ENCODE measurements at regions not wholly inside any gene's neighbourhood (a gene's known extent, or its start where the extent isn't known, plus 50 kb on each side); places are given as distances from the start of the nearest gene placed in this dataset.
A peak's percentile ranks its signal among the peaks of the same experiment; 100 is the strongest.

- H3K4me1 ChIP-seq (ENCODE audit: control insufficient read depth in 1 of 2, insufficient read depth in 2 of 2, low read length in 2 of 2): peaks cover 84 to 95% of the 10 kb centered on the region in 2 experiments
- H3K9me3 ChIP-seq (ENCODE audit: control insufficient read depth in 1 of 2, insufficient read depth in 1 of 2, low read depth in 1 of 2, low read length in 2 of 2): no peaks in the 10 kb centered on the region
- H4K20me1 ChIP-seq (ENCODE audit: insufficient read depth): no peaks in the 10 kb centered on the region
- H3K79me2 ChIP-seq (ENCODE audit: insufficient read depth, low read length): no peaks in the 10 kb centered on the region
- intact Hi-C loops (cut with micrococcal nuclease): loop anchor here (5.0 kb wide), 1 partner anchor 50 kb away; no protein-coding TSS in a partner anchor
- no peaks in the 10 kb centered on the region for H3K36me3 ChIP-seq (ENCODE audit: control insufficient read depth in 1 of 2, insufficient read depth in 2 of 2, low read length in 2 of 2)
- ATAC-seq (no peak), DNase-seq (ENCODE audit: low read depth, low spot score) (no peak)
- BruUV-seq (replicated peaks): no TSS peak
- TF ChIP-seq SIN3A (IDR thresholded peaks at IDR 0.05; ENCODE audit: low read depth) (no peak), CBX3 (IDR thresholded peaks at IDR 0.05; ENCODE audit: low read depth) (no peak), EGR1 (IDR thresholded peaks at IDR 0.05; ENCODE audit: low read depth) (no peak), ZBTB33 (IDR thresholded peaks at IDR 0.05; ENCODE audit: extremely low read depth, insufficient replicate concordance, low read length) (no peak)
- H3K27ac ChIP-seq (ENCODE audit: low read depth, low read length): peak overlapping the region; percentile 99
- RAD21 ChIA-PET (ENCODE audit: low non-redundant PET in 1 of 2, low total read pairs in 2 of 2, uncharacterized antibody in 2 of 2, unreplicated experiment in 2 of 2): interaction anchor here in 1 of 2 experiments (0.9 kb wide), 1 partner anchor 109 kb away, joined by 3 read pairs; no protein-coding TSS in a partner anchor
- H2AFZ ChIP-seq (ENCODE audit: low read depth, low read length, poor library complexity, severe bottlenecking): no peak overlapping the region
- no peaks in the 10 kb centered on the region for H3K9me2 ChIP-seq (ENCODE audit: insufficient read depth)
- H3K4me3 ChIP-seq (replicated peaks in 1 of 2; ENCODE audit: low read depth in 1 of 2, low read length in 2 of 2): no peak overlapping the region
- POLR2A ChIA-PET: interaction anchor here (1.1 to 1.3 kb wide), 2 partner anchors 12 to 284 kb away, joined by 3 read pairs; partner anchors contain the start of gene IER5L
- CTCF ChIA-PET: no interaction called here
- no peak overlapping the region for H3K9ac ChIP-seq (ENCODE audit: low read length)
- peak overlapping the region; percentile 90 for H3K4me2 ChIP-seq (ENCODE audit: low read length)
- no peaks in the 10 kb centered on the region for H3K27me3 ChIP-seq (ENCODE audit: insufficient read depth, low read length)
Observed at GRCh38 chr9:129462360-129462759, 158.5 kb downstream of the C9orf50 start.
